Mesothelial cell of epicardium (in vitro differentiated cells): ENCODE measurements at regions not wholly inside any gene's neighbourhood (a gene's known extent, or its start where the extent isn't known, plus 50 kb on each side); places are given as distances from the start of the nearest gene placed in this dataset.
"Not testable (repeated sequence)": the region's sequence is repeated elsewhere in the genome, so short reads cannot be mapped to it uniquely, and the experiment has no call there.

Experiments
- DNase-seq, 2 experiments: peaks; one replicate each; pipeline ENCODE4 v3.0.0; 2021; ENCODE audit warnings: low spot score in 2 of 2; ENCODE audit not compliant: unreplicated experiment in 2 of 2
- H3K27ac Mint-ChIP-seq: 2 replicates; pipeline ENCODE4 v1.8.0; 2021; ENCODE audit warnings: mixed read lengths
- H3K27me3 Mint-ChIP-seq: 2 replicates; pipeline ENCODE4 v1.8.0; 2021; ENCODE audit warnings: low read depth, mixed read lengths
- H3K36me3 Mint-ChIP-seq: 2 replicates; pipeline ENCODE4 v1.8.0; 2021; ENCODE audit warnings: mixed read lengths
- H3K4me1 Mint-ChIP-seq: 2 replicates; pipeline ENCODE4 v1.8.0; 2021; ENCODE audit warnings: mixed read lengths
- H3K4me3 Mint-ChIP-seq: 2 replicates; pipeline ENCODE4 v1.8.0; 2021; ENCODE audit warnings: mild to moderate bottlenecking, moderate library complexity, mixed read lengths
- H3K9me3 Mint-ChIP-seq: 2 replicates; pipeline ENCODE4 v1.8.0; 2021; ENCODE audit warnings: mixed read lengths
- TF ChIP-seq, protein P1 (sequence below): fragments of 200-600 bp; sonication (generic); IDR thresholded peaks from one replicate; pipeline ENCODE4 v1.5.0; 2021; ENCODE audit warnings: antibody characterized with exemption; ENCODE audit not compliant: unreplicated experiment

DNA sequence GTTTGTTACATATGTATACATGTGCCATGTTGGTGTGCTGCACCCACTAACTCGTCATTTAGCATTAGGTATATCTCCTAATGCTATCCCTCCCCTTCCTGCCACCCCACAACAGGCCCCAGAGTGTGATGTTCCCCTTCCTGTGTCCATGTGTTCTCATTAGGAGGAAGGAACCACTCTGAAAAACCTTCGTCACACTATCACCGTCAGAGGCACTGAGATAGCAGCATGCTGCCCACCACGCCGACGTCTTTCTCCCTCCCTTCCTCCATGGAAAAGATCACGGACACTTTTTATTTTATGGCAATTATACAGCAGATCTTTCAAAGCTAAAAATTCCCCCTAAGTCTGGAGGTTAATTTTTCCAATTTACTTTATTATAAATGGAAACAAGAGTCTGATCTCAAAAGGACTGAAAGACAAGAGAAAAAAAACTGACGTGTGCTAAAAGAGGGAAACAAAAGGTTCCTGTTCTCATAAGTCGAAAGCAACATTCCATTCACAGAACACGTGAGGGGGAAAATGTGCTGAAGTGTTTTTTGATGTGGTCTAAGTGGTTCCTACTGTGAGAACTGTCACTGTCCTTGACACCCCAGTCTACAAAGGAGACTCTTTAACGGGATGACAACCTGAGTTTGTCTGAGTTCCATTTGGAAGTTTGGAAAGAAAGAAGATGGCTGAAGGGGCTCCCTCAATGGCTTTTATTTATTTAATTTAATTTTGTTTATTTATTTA is 339.7 kb upstream of the IRX2 start:
- H3K9me3 Mint-ChIP-seq: peaks cover 3% of the 10 kb centered on the region
- H3K4me3 Mint-ChIP-seq: no peak overlapping the region
- peaks cover 18% of the 10 kb centered on the region for H3K27me3 Mint-ChIP-seq
- no peaks in the 10 kb centered on the region for H3K36me3 Mint-ChIP-seq
- H3K4me1 Mint-ChIP-seq: peaks cover 14% of the 10 kb centered on the region
- DNase-seq: no peak
- TF ChIP-seq, protein P1, sequence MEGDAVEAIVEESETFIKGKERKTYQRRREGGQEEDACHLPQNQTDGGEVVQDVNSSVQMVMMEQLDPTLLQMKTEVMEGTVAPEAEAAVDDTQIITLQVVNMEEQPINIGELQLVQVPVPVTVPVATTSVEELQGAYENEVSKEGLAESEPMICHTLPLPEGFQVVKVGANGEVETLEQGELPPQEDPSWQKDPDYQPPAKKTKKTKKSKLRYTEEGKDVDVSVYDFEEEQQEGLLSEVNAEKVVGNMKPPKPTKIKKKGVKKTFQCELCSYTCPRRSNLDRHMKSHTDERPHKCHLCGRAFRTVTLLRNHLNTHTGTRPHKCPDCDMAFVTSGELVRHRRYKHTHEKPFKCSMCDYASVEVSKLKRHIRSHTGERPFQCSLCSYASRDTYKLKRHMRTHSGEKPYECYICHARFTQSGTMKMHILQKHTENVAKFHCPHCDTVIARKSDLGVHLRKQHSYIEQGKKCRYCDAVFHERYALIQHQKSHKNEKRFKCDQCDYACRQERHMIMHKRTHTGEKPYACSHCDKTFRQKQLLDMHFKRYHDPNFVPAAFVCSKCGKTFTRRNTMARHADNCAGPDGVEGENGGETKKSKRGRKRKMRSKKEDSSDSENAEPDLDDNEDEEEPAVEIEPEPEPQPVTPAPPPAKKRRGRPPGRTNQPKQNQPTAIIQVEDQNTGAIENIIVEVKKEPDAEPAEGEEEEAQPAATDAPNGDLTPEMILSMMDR: no peak
- no peak overlapping the region for H3K27ac Mint-ChIP-seq

- not testable (repeated sequence) for H3K27ac Mint-ChIP-seq, H3K9me3 Mint-ChIP-seq, H3K4me3 Mint-ChIP-seq, H3K36me3 Mint-ChIP-seq, DNase-seq
- peaks cover 18% of the 10 kb centered on the region for H3K27me3 Mint-ChIP-seq
- peaks cover 14% of the 10 kb centered on the region for H3K4me1 Mint-ChIP-seq
These were observed 338.8 kb upstream of the IRX2 start for GRCh38 chr5:3090305-3090704.

GRCh38 chr5:3080366-3080765 is 328.9 kb upstream of the IRX2 start:
- DNase-seq: no peak
- Mint-ChIP-seq H3K27ac (no peak overlapping the region), H3K9me3 (peaks cover 16% of the 10 kb centered on the region), H3K36me3 (no peaks in the 10 kb centered on the region), H3K27me3 (peaks cover 8% of the 10 kb centered on the region), H3K4me1 (no peaks in the 10 kb centered on the region), H3K4me3 (no peak overlapping the region)
- TF ChIP-seq, protein P1: no peak

GRCh38 chr5:3077684-3078083 is 326.2 kb upstream of the IRX2 start:
- Mint-ChIP-seq H3K27me3 (peaks cover 7% of the 10 kb centered on the region), H3K9me3 (peaks cover 25% of the 10 kb centered on the region), H3K36me3 (no peaks in the 10 kb centered on the region), H3K4me3 (no peak overlapping the region), H3K27ac (no peak overlapping the region), H3K4me1 (no peaks in the 10 kb centered on the region)
- DNase-seq: no peak
- TF ChIP-seq, protein P1: no peak

DNA sequence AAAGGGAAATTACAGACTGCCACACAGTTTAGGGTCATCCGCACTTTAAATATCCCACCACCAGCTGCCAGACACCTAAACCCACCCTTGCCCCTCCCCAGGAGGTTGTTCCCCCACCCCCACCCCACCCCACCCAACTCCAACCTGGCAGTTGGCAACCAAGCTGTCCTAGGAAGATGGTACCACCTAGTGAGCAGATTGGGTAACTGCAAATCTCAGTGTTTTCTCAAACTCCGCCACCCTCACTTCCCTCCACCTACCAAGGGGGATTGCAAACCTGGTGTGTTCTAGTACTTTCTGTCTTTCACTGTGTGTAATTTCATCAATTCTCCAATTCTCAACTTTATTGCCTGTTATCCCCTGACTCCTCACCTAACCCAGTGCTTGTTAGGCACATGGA is 323.8 kb upstream of the IRX2 start:
- TF ChIP-seq, protein P1: no peak
- Mint-ChIP-seq H3K27ac (no peak overlapping the region), H3K9me3 (peaks cover 41% of the 10 kb centered on the region), H3K4me3 (no peak overlapping the region), H3K27me3 (peaks cover 7% of the 10 kb centered on the region), H3K36me3 (no peaks in the 10 kb centered on the region), H3K4me1 (no peaks in the 10 kb centered on the region)
- DNase-seq: no peak

GRCh38 chr5:3068401-3068800 is 316.9 kb upstream of the IRX2 start:
- no peak for DNase-seq
- Mint-ChIP-seq H3K27me3 (peaks cover 15% of the 10 kb centered on the region), H3K4me1 (peaks cover 6% of the 10 kb centered on the region), H3K4me3 (no peak overlapping the region), H3K9me3 (peaks cover 19% of the 10 kb centered on the region), H3K36me3 (no peaks in the 10 kb centered on the region), H3K27ac (no peak overlapping the region)
- TF ChIP-seq, protein P1: no peak
